K562 (cell line): ENCODE measurements at regions not wholly inside any gene's neighbourhood (a gene's known extent, or its start where the extent isn't known, plus 50 kb on each side); places are given as distances from the start of the nearest gene placed in this dataset.

Source experiments
- ATAC-seq: fragments of 200-7000 bp; cut with Tn5 transposase; 3 replicates; pipeline ENCODE4 v1.9.1; 2020; ENCODE audit warnings: moderate library complexity
- BruUV-seq: library from RNA; stranded (reverse); fragments of 400-500 nt; replicated peaks from 2 replicates; lab custom pipeline; 2021; lab: Mats Ljungman, UMichigan
- CTCF ChIA-PET: fragments of 300-600 bp; formaldehyde crosslinking; extraction: SDS; loops from one replicate; lab custom pipeline; 2021; ENCODE audit warnings: low intra/inter-chr PET ratio; lab: Yijun Ruan, JAX
- POLR2A ChIA-PET: fragments of 300-600, 350-650 bp; sonication (Branson Sonifier 250); formaldehyde crosslinking; extraction: SDS; loops from one replicate; lab custom pipeline; 2021; ENCODE audit warnings: antibody characterized with exemption, inconsistent platforms; lab: Yijun Ruan, JAX
- DNase-seq, 4 experiments: peaks; one replicate each; pipeline versions ENCODE4 v3.0.0 to v3.0.0-alpha.2; 2011 to 2018; ENCODE audit warnings: low spot score in 3 of 4, mixed read lengths in 3 of 4; ENCODE audit errors: extremely low read depth in 1 of 4
- FAIRE-seq: peaks from 2 replicates; lab custom pipeline; 2011; peaks lifted over from hg19 to GRCh38; lab: Jason Lieb, UNC
- H2AFZ ChIP-seq: 2 replicates; pipeline ENCODE4 v1.6.0; 2011; ENCODE audit warnings: low read depth, low read length, control low read depth, inconsistent platforms
- H3K27ac ChIP-seq: fragments of 200-600 bp; 3 replicates; pipeline ENCODE4 v1.8.0; 2011; ENCODE audit warnings: low read depth, mild to moderate bottlenecking, control low read depth, inconsistent platforms, low read length, moderate library complexity, mixed read lengths; ENCODE audit errors: extremely low read depth
- H3K27me3 ChIP-seq, 2 experiments: fragments of 300-600 bp in 1 of 2; 2 replicates in 1 of 2; 3 replicates in 1 of 2; pipeline versions ENCODE4 v1.6.0 to v1.8.0; 2011; ENCODE audit warnings: inconsistent platforms in 2 of 2, low read length in 2 of 2, mild to moderate bottlenecking in 1 of 2, mixed read lengths in 1 of 2, moderate library complexity in 1 of 2; ENCODE audit not compliant: control insufficient read depth in 2 of 2, insufficient read depth in 2 of 2
- H3K36me3 ChIP-seq: fragments of 300-600 bp; 3 replicates; pipeline ENCODE4 v1.8.0; 2011; ENCODE audit warnings: mild to moderate bottlenecking, low read length, inconsistent platforms; ENCODE audit not compliant: control insufficient read depth, insufficient read depth
- H3K4me1 ChIP-seq, 2 experiments: fragments of 200-600 bp in 1 of 2; replicated peaks in 1 of 2; 2 replicates in 1 of 2; 3 replicates in 1 of 2; pipeline versions ENCODE4 v1.5.1 to v1.8.0; 2011; ENCODE audit warnings: inconsistent platforms in 2 of 2, low read length in 2 of 2, mild to moderate bottlenecking in 1 of 2, mixed read lengths in 1 of 2, moderate library complexity in 1 of 2; ENCODE audit not compliant: control insufficient read depth in 2 of 2, insufficient read depth in 2 of 2
- H3K4me2 ChIP-seq: 2 replicates; pipeline ENCODE4 v1.6.1; 2011; ENCODE audit warnings: low read length, control low read depth, inconsistent platforms, mixed read lengths; ENCODE audit not compliant: insufficient read depth
- H3K4me3 ChIP-seq: fragments of 200-600 bp; sonication (generic), shearing (Covaris generic); 2 replicates; pipeline ENCODE4 v1.5.1; 2016; ENCODE audit warnings: control low read depth, inconsistent platforms
- H3K79me2 ChIP-seq: fragments of 200-600 bp; 3 replicates; pipeline ENCODE4 v1.8.0; 2011; ENCODE audit warnings: low read length, inconsistent platforms; ENCODE audit not compliant: control insufficient read depth, insufficient read depth
- H3K9ac ChIP-seq, 2 experiments: 2 replicates each; pipeline versions ENCODE4 v1.6.0 to v1.6.1; 2011; ENCODE audit warnings: low read depth in 2 of 2, low read length in 2 of 2, control low read depth in 1 of 2, inconsistent platforms in 1 of 2, mild to moderate bottlenecking in 1 of 2, mixed read lengths in 1 of 2; ENCODE audit not compliant: insufficient read depth in 1 of 2
- H3K9me1 ChIP-seq: one replicate; pipeline ENCODE4 v1.6.0; 2011; ENCODE audit warnings: inconsistent platforms, mild to moderate bottlenecking, low read length, moderate library complexity; ENCODE audit not compliant: control insufficient read depth, insufficient read depth
- H3K9me3 ChIP-seq: replicated peaks from 2 replicates; pipeline ENCODE4 v1.5.1; 2011; ENCODE audit warnings: low read depth, low read length, inconsistent platforms; ENCODE audit not compliant: control insufficient read depth, insufficient read depth
- H4K20me1 ChIP-seq: replicated peaks from 2 replicates; pipeline ENCODE4 v1.6.1; 2011; ENCODE audit warnings: low read length, inconsistent platforms, mixed read lengths; ENCODE audit not compliant: control insufficient read depth, insufficient read depth
- CBFA2T3 ChIP-seq: fragments of 450-650 bp; IDR thresholded peaks from 2 replicates; pipeline ENCODE4 v1.6.1; 2017
- FUS ChIP-seq: fragments of 200-400 bp; formaldehyde crosslinking; optimal IDR thresholded peaks from 2 replicates; pipeline ENCODE3; 2017; ENCODE audit warnings: low read depth, low read length
- HIVEP1 ChIP-seq: fragments of 250-450 bp; sonication (Bioruptor Pico); IDR thresholded peaks from 2 replicates; pipeline ENCODE4 v1.4.0; 2020; ENCODE audit warnings: mild to moderate bottlenecking
- LARP7 ChIP-seq: fragments of 450-650 bp; IDR thresholded peaks from 2 replicates; pipeline ENCODE4 v1.6.1; 2016
- PPARD ChIP-seq: fragments of 250-450 bp; sonication (Bioruptor Pico); IDR thresholded peaks from 2 replicates; pipeline ENCODE4 v1.8.0; 2022; ENCODE audit warnings: inconsistent platforms, mild to moderate bottlenecking, moderate library complexity
- ZNF584 ChIP-seq: fragments of 200-800 bp; sonication (Bioruptor generic); IDR thresholded peaks from 2 replicates; pipeline ENCODE4 v1.6.1; 2016; ENCODE audit warnings: low read depth, mild to moderate bottlenecking, missing genetic modification characterization, missing compliant biosample characterization
- WGBS: fragments of 100-300 bp; shearing (Covaris generic); methylation state at CpG from one replicate; pipeline ENCODE4 v1.1.6; 2016; ENCODE audit warnings: low coverage, mixed read lengths; ENCODE audit not compliant: insufficient coverage; ENCODE audit errors: missing lambda C conversion rate; 5-methylcytosine and 5-hydroxymethylcytosine counted together
- in situ Hi-C: fragments of 300-500 bp; cut with MboI; formaldehyde crosslinking; loops from 4 replicates; pipeline ENCODE4 v1.15.0; 2018; ENCODE audit warnings: inconsistent platforms, mixed read lengths
- intact Hi-C: fragments of 100-400 bp; cut with micrococcal nuclease; formaldehyde crosslinking; loops from 2 replicates; pipeline ENCODE4 v1.14.2; 2022
- TF ChIP-seq, protein P1 (sequence below): sonication (generic); formaldehyde crosslinking; IDR thresholded peaks from 2 replicates; pipeline ENCODE4 v1.8.1; 2023; ENCODE audit warnings: mild to moderate bottlenecking, missing genetic modification reagents
- TF ChIP-seq, protein P2 (sequence below): fragments of 450-650 bp; formaldehyde crosslinking; IDR thresholded peaks from 2 replicates; pipeline ENCODE4 v1.4.0; 2020; ENCODE audit warnings: mild to moderate bottlenecking, moderate library complexity
- TF ChIP-seq, protein P3 (sequence below): sonication (generic); formaldehyde crosslinking; IDR thresholded peaks from 2 replicates; pipeline ENCODE4 v1.8.0; 2023; ENCODE audit warnings: mild to moderate bottlenecking, missing genetic modification reagents
- TF ChIP-seq, protein P4 (sequence below): IDR thresholded peaks from 3 replicates; pipeline ENCODE4 v1.6.1; 2011; ENCODE audit warnings: borderline replicate concordance, mild to moderate bottlenecking, moderate library complexity; ENCODE audit not compliant: insufficient read length; ENCODE audit errors: extremely low read depth
- TF ChIP-seq, protein P5 (sequence below): IDR thresholded peaks from 2 replicates; pipeline ENCODE4 v1.6.1; 2016; ENCODE audit warnings: missing genetic modification characterization, missing compliant biosample characterization

DNA sequence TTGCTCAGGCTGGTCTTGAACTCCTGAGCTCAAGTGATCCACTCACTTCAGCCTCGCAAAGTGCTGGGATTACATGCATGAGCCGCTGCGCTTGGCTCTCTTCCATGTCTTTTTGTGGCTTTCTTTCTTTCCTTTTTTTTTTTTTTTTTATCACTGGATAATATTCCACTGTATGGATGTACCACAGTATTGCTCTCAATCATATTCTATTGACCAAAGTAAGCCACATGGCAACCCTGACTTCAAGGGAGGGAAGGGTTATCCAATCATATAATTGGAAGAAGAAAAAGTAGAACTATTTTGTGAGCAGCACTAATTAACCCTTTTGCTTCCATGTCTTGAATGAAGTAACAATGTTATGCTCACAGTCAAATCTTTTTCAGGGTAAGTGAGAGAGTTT, 307.0 kb upstream of the RASGRP1 start:
- in situ Hi-C loops (no loop called here), intact Hi-C loops (no loop called here)
- no peak for DNase-seq
- Histone ChIP-seq H4K20me1 (no peaks in the 10 kb centered on the region), H3K9ac (no peak overlapping the region), H3K27me3 (no peaks in the 10 kb centered on the region), H3K9me1 (no peaks in the 10 kb centered on the region), H3K4me2 (no peak overlapping the region), H3K4me1 (no peaks in the 10 kb centered on the region), H2AFZ (no peak overlapping the region), H3K27ac (no peak overlapping the region), H3K79me2 (no peaks in the 10 kb centered on the region), H3K9me3 (no peaks in the 10 kb centered on the region), H3K36me3 (no peaks in the 10 kb centered on the region), H3K4me3 (no peak overlapping the region)
- no peak for ATAC-seq
- ChIA-PET POLR2A (interaction anchor here (2.2 kb wide), 1 partner anchor 10 kb away, joined by 6 read pairs; no protein-coding TSS in a partner anchor), CTCF (no interaction called here)
- no TSS peak for BruUV-seq
- WGBS = 0% methylated on average over 3 of the region's 3 CpGs
- no peak for FAIRE-seq
- TF ChIP-seq, protein P1, sequence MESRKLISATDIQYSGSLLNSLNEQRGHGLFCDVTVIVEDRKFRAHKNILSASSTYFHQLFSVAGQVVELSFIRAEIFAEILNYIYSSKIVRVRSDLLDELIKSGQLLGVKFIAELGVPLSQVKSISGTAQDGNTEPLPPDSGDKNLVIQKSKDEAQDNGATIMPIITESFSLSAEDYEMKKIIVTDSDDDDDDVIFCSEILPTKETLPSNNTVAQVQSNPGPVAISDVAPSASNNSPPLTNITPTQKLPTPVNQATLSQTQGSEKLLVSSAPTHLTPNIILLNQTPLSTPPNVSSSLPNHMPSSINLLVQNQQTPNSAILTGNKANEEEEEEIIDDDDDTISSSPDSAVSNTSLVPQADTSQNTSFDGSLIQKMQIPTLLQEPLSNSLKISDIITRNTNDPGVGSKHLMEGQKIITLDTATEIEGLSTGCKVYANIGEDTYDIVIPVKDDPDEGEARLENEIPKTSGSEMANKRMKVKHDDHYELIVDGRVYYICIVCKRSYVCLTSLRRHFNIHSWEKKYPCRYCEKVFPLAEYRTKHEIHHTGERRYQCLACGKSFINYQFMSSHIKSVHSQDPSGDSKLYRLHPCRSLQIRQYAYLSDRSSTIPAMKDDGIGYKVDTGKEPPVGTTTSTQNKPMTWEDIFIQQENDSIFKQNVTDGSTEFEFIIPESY (CRISPR knock-in tag) = no peak
- TF ChIP-seq, protein P2, sequence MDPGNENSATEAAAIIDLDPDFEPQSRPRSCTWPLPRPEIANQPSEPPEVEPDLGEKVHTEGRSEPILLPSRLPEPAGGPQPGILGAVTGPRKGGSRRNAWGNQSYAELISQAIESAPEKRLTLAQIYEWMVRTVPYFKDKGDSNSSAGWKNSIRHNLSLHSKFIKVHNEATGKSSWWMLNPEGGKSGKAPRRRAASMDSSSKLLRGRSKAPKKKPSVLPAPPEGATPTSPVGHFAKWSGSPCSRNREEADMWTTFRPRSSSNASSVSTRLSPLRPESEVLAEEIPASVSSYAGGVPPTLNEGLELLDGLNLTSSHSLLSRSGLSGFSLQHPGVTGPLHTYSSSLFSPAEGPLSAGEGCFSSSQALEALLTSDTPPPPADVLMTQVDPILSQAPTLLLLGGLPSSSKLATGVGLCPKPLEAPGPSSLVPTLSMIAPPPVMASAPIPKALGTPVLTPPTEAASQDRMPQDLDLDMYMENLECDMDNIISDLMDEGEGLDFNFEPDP = no peak
- no peak for TF ChIP-seq CBFA2T3
- no peak for TF ChIP-seq LARP7
- TF ChIP-seq, protein P3, sequence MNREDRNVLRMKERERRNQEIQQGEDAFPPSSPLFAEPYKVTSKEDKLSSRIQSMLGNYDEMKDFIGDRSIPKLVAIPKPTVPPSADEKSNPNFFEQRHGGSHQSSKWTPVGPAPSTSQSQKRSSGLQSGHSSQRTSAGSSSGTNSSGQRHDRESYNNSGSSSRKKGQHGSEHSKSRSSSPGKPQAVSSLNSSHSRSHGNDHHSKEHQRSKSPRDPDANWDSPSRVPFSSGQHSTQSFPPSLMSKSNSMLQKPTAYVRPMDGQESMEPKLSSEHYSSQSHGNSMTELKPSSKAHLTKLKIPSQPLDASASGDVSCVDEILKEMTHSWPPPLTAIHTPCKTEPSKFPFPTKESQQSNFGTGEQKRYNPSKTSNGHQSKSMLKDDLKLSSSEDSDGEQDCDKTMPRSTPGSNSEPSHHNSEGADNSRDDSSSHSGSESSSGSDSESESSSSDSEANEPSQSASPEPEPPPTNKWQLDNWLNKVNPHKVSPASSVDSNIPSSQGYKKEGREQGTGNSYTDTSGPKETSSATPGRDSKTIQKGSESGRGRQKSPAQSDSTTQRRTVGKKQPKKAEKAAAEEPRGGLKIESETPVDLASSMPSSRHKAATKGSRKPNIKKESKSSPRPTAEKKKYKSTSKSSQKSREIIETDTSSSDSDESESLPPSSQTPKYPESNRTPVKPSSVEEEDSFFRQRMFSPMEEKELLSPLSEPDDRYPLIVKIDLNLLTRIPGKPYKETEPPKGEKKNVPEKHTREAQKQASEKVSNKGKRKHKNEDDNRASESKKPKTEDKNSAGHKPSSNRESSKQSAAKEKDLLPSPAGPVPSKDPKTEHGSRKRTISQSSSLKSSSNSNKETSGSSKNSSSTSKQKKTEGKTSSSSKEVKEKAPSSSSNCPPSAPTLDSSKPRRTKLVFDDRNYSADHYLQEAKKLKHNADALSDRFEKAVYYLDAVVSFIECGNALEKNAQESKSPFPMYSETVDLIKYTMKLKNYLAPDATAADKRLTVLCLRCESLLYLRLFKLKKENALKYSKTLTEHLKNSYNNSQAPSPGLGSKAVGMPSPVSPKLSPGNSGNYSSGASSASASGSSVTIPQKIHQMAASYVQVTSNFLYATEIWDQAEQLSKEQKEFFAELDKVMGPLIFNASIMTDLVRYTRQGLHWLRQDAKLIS (CRISPR knock-in tag) = no peak
- no peak for TF ChIP-seq ZNF584 (CRISPR knock-in tag)
- no peak for TF ChIP-seq HIVEP1 (CRISPR knock-in tag)
- TF ChIP-seq, protein P4, sequence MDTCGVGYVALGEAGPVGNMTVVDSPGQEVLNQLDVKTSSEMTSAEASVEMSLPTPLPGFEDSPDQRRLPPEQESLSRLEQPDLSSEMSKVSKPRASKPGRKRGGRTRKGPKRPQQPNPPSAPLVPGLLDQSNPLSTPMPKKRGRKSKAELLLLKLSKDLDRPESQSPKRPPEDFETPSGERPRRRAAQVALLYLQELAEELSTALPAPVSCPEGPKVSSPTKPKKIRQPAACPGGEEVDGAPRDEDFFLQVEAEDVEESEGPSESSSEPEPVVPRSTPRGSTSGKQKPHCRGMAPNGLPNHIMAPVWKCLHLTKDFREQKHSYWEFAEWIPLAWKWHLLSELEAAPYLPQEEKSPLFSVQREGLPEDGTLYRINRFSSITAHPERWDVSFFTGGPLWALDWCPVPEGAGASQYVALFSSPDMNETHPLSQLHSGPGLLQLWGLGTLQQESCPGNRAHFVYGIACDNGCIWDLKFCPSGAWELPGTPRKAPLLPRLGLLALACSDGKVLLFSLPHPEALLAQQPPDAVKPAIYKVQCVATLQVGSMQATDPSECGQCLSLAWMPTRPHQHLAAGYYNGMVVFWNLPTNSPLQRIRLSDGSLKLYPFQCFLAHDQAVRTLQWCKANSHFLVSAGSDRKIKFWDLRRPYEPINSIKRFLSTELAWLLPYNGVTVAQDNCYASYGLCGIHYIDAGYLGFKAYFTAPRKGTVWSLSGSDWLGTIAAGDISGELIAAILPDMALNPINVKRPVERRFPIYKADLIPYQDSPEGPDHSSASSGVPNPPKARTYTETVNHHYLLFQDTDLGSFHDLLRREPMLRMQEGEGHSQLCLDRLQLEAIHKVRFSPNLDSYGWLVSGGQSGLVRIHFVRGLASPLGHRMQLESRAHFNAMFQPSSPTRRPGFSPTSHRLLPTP = no peak
- no peak for TF ChIP-seq PPARD (CRISPR knock-in tag)
- no peak for TF ChIP-seq FUS
- TF ChIP-seq, protein P5, sequence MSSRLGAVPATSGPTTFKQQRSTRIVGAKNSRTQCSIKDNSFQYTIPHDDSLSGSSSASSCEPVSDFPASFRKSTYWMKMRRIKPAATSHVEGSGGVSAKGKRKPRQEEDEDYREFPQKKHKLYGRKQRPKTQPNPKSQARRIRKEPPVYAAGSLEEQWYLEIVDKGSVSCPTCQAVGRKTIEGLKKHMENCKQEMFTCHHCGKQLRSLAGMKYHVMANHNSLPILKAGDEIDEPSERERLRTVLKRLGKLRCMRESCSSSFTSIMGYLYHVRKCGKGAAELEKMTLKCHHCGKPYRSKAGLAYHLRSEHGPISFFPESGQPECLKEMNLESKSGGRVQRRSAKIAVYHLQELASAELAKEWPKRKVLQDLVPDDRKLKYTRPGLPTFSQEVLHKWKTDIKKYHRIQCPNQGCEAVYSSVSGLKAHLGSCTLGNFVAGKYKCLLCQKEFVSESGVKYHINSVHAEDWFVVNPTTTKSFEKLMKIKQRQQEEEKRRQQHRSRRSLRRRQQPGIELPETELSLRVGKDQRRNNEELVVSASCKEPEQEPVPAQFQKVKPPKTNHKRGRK (tag) = no peak
